HG03565 (cell line): ENCODE measurements at regions not wholly inside any gene's neighbourhood (a gene's known extent, or its start where the extent isn't known, plus 50 kb on each side); places are given as distances from the start of the nearest gene placed in this dataset.

Experiments
- ATAC-seq: cut with Tn5 transposase; IDR thresholded peaks from one replicate; pipeline ENCODE4 v1.9.1; 2021; ENCODE audit warnings: mild to moderate bottlenecking, moderate library complexity; ENCODE audit not compliant: unreplicated experiment

DNA sequence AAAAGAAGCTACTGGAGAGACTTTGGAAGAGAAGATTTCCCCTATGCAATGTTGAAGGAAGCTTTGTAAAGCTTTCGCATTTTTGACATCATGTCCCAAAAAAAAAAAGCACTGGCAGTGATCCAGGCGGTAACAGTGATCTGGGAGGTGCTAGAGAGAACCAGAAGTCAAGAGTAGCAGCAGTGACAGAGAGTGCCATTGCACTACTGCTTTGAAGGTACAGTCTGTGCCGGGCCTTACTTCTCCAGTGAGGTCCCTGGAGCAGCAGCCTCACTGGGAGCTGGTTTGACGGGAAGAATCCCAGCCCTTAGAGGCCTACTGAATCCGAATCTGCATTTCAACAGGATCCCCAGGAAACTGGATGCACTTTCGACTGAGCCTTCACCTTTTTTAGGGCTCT lies 50.9 kb upstream of the ATL2 start:
- ATAC-seq = no peak

DNA sequence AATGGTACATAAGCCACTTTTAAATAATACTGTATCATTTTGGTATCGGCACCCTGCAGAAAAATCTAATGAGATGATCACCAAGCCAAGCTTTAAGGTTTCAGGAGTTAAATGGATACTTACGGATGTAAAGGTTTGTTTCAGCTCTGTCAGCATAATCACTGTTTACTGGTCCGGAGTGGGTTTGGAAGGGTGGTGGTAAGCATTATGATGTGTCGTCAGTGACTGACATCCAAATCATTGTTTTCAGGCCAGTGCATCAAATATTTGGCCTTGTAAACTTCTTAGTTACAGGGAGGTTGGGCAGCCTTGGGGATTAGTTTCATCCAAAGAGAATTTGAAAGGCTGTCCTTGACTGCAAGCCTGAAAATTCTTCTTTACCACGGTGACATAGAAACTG lies 50.0 kb upstream of the ATL2 start:
- ATAC-seq = no peak
